H9 (cell line): ENCODE measurements at regions not wholly inside any gene's neighbourhood (a gene's known extent, or its start where the extent isn't known, plus 50 kb on each side); places are given as distances from the start of the nearest gene placed in this dataset.

Experiments used
- DNase-seq: peaks from one replicate; pipeline ENCODE4 v3.0.0-alpha.2; 2017
- H2AFZ ChIP-seq: one replicate; pipeline ENCODE4 v1.6.1; 2013; ENCODE audit warnings: mild to moderate bottlenecking, low read length, control low read depth, moderate library complexity
- H2AK5ac ChIP-seq: 2 replicates; pipeline ENCODE4 v1.6.1; 2013; ENCODE audit warnings: low read length, control low read depth, mixed read lengths; ENCODE audit not compliant: insufficient read length
- H2BK120ac ChIP-seq: one replicate; pipeline ENCODE4 v1.6.1; 2013; ENCODE audit warnings: low read depth, mild to moderate bottlenecking, low read length, control low read depth, inconsistent platforms; ENCODE audit not compliant: poor library complexity, severe bottlenecking
- H2BK12ac ChIP-seq: 2 replicates; pipeline ENCODE4 v1.6.1; 2013; ENCODE audit warnings: low read length, control low read depth, mixed read lengths, low read depth; ENCODE audit not compliant: insufficient read length
- H2BK15ac ChIP-seq: 2 replicates; pipeline ENCODE4 v1.6.1; 2013; ENCODE audit warnings: low read depth, low read length, control low read depth
- H2BK20ac ChIP-seq: one replicate; pipeline ENCODE4 v1.6.1; 2013; ENCODE audit warnings: low read depth, mild to moderate bottlenecking, low read length, control low read depth, inconsistent platforms; ENCODE audit not compliant: poor library complexity, severe bottlenecking
- H2BK5ac ChIP-seq: 2 replicates; pipeline ENCODE4 v1.6.1; 2013; ENCODE audit warnings: low read length, control low read depth, mixed read lengths; ENCODE audit not compliant: insufficient read length
- H3K14ac ChIP-seq: 2 replicates; pipeline ENCODE4 v1.6.1; 2013; ENCODE audit warnings: low read length, control low read depth; ENCODE audit not compliant: insufficient read depth
- H3K18ac ChIP-seq: 2 replicates; pipeline ENCODE4 v1.6.1; 2013; ENCODE audit warnings: low read depth, mild to moderate bottlenecking, mixed read lengths, low read length, control low read depth; ENCODE audit not compliant: insufficient read length
- H3K23ac ChIP-seq: 2 replicates; pipeline ENCODE4 v1.6.1; 2013; ENCODE audit warnings: low read length, control low read depth, mixed read lengths, low read depth; ENCODE audit not compliant: insufficient read length
- H3K23me2 ChIP-seq: 2 replicates; pipeline ENCODE4 v1.6.1; 2013; ENCODE audit warnings: low read depth, mild to moderate bottlenecking, mixed read lengths, low read length, control low read depth; ENCODE audit not compliant: insufficient read length, poor library complexity, severe bottlenecking
- H3K27ac ChIP-seq: 2 replicates; pipeline ENCODE4 v1.5.1; 2013; ENCODE audit warnings: low read length, control low read depth, mixed read lengths, low read depth; ENCODE audit not compliant: insufficient read length
- H3K27me3 ChIP-seq: 2 replicates; pipeline ENCODE4 v1.6.1; 2013; ENCODE audit warnings: low read length, control low read depth, inconsistent platforms; ENCODE audit not compliant: insufficient read depth
- H3K4ac ChIP-seq: 2 replicates; pipeline ENCODE4 v1.6.1; 2013; ENCODE audit warnings: low read depth, mild to moderate bottlenecking, control low read depth, inconsistent platforms, low read length, moderate library complexity
- H3K4me1 ChIP-seq: 2 replicates; pipeline ENCODE4 v1.6.1; 2013; ENCODE audit warnings: low read length, control low read depth, inconsistent platforms; ENCODE audit not compliant: insufficient read depth
- H3K4me2 ChIP-seq: 2 replicates; pipeline ENCODE4 v1.6.1; 2013; ENCODE audit warnings: low read length, control low read depth, mixed read lengths; ENCODE audit not compliant: insufficient read length, insufficient read depth
- H3K56ac ChIP-seq: 2 replicates; pipeline ENCODE4 v1.6.1; 2013; ENCODE audit warnings: low read depth, mild to moderate bottlenecking, mixed read lengths, low read length, control low read depth; ENCODE audit not compliant: insufficient read length
- H3K79me1 ChIP-seq: 2 replicates; pipeline ENCODE4 v1.6.1; 2013; ENCODE audit warnings: low read depth, mild to moderate bottlenecking, moderate library complexity, low read length, control low read depth, inconsistent platforms; ENCODE audit not compliant: insufficient read depth, poor library complexity, severe bottlenecking
- H3K79me2 ChIP-seq: 2 replicates; pipeline ENCODE4 v1.6.1; 2013; ENCODE audit warnings: low read length, control low read depth, inconsistent platforms; ENCODE audit not compliant: insufficient read depth
- H3K9ac ChIP-seq: 2 replicates; pipeline ENCODE4 v1.6.1; 2013; ENCODE audit warnings: low read length, control low read depth, mixed read lengths; ENCODE audit not compliant: insufficient read length; ENCODE audit errors: extremely low read depth
- H3K9me3 ChIP-seq: one replicate; pipeline ENCODE4 v1.6.1; 2013; ENCODE audit warnings: low read depth, low read length, inconsistent platforms; ENCODE audit not compliant: control insufficient read depth
- H3T11ph ChIP-seq: one replicate; pipeline ENCODE4 v1.6.1; 2013; ENCODE audit warnings: mild to moderate bottlenecking, low read length, control low read depth, inconsistent platforms
- H4K20me1 ChIP-seq: one replicate; pipeline ENCODE4 v1.6.1; 2013; ENCODE audit not compliant: control insufficient read depth, insufficient read length, insufficient read depth
- H4K5ac ChIP-seq: 2 replicates; pipeline ENCODE4 v1.6.1; 2013; ENCODE audit warnings: low read depth, mild to moderate bottlenecking, mixed read lengths, low read length, control low read depth; ENCODE audit not compliant: insufficient read length
- H4K8ac ChIP-seq: replicated peaks from 2 replicates; pipeline ENCODE4 v1.6.1; 2013; ENCODE audit warnings: low read length, control low read depth, mixed read lengths, low read depth; ENCODE audit not compliant: insufficient read length
- H4K91ac ChIP-seq: 2 replicates; pipeline ENCODE4 v1.6.1; 2013; ENCODE audit warnings: low read depth, mild to moderate bottlenecking, moderate library complexity, mixed read lengths, low read length, control low read depth; ENCODE audit not compliant: insufficient read length
- H3K27ac Mint-ChIP-seq, 3 experiments: 2 replicates in 2 of 3; 3 replicates in 1 of 3; pipeline ENCODE4 v1.8.0; 2020 to 2021; ENCODE audit warnings: mixed read lengths in 3 of 3, mild to moderate bottlenecking in 1 of 3, moderate library complexity in 1 of 3
- H3K27me3 Mint-ChIP-seq: 2 replicates; pipeline ENCODE4 v1.8.0; 2021; ENCODE audit warnings: low read depth, mild to moderate bottlenecking, moderate library complexity, mixed read lengths
- H3K36me3 Mint-ChIP-seq, 3 experiments: 2 replicates in 2 of 3; 3 replicates in 1 of 3; pipeline ENCODE4 v1.8.0; 2020 to 2021; ENCODE audit warnings: low read depth in 3 of 3, mixed read lengths in 3 of 3; ENCODE audit not compliant: insufficient read depth in 1 of 3
- H3K4me1 Mint-ChIP-seq, 2 experiments: 2 replicates each; pipeline ENCODE4 v1.8.0; 2020; ENCODE audit warnings: mixed read lengths in 2 of 2
- H3K4me3 Mint-ChIP-seq, 2 experiments: 2 replicates in 1 of 2; 3 replicates in 1 of 2; pipeline ENCODE4 v1.8.0; 2020 to 2021; ENCODE audit warnings: mild to moderate bottlenecking in 2 of 2, mixed read lengths in 2 of 2, moderate library complexity in 1 of 2
- H3K9me3 Mint-ChIP-seq, 2 experiments: 2 replicates in 1 of 2; 3 replicates in 1 of 2; pipeline ENCODE4 v1.8.0; 2020; ENCODE audit warnings: mild to moderate bottlenecking in 2 of 2, mixed read lengths in 2 of 2, moderate library complexity in 1 of 2
- CTCF ChIP-seq: fragments of 200-600 bp; sonication (generic); conservative IDR thresholded peaks from 3 replicates; pipeline ENCODE4 v1.8.0; 2021; ENCODE audit warnings: antibody characterized with exemption, mild to moderate bottlenecking
- WGBS: extraction: QIAGEN DNeasy Blood & Tissue Kit; methylation state at CpG from one replicate; pipeline ENCODE4 v1.1.7; 2013; ENCODE audit warnings: missing lambda C conversion rate, low lambda C conversion rate, mixed read lengths; ENCODE audit not compliant: insufficient read length; ENCODE audit errors: extremely low coverage; 5-methylcytosine and 5-hydroxymethylcytosine counted together

GRCh38 chr21:43269440-43269839 lies 100.6 kb downstream of the CRYAA start:
- Histone ChIP-seq H3K18ac (no peak overlapping the region), H3K9me3 (no peaks in the 10 kb centered on the region), H3K9ac (no peak overlapping the region), H3K4ac (no peak overlapping the region), H3K4me1 (no peaks in the 10 kb centered on the region), H4K20me1 (no peaks in the 10 kb centered on the region), H3K56ac (no peak overlapping the region), H3K27me3 (no peaks in the 10 kb centered on the region), H3K79me2 (no peaks in the 10 kb centered on the region), H2AFZ (no peak overlapping the region), H3K79me1 (no peaks in the 10 kb centered on the region), H2BK12ac (no peak overlapping the region), H4K91ac (no peak overlapping the region), H4K8ac (no peak overlapping the region), H4K5ac (no peak overlapping the region), H2BK5ac (no peak overlapping the region), H2BK120ac (no peak overlapping the region), H3K14ac (no peak overlapping the region), H2BK15ac (no peak overlapping the region), H3K23me2 (no peaks in the 10 kb centered on the region), H3T11ph (no peak overlapping the region), H3K4me2 (no peak overlapping the region), H2AK5ac (no peak overlapping the region), H3K23ac (no peak overlapping the region), H2BK20ac (no peak overlapping the region), H3K27ac (no peak overlapping the region)
- H3K27ac Mint-ChIP-seq, result no peak overlapping the region
- peaks cover 0 to 2% of the 10 kb centered on the region in 2 experiments; a peak in 1 of 4 replicates for H3K4me1 Mint-ChIP-seq
- H3K27me3 Mint-ChIP-seq, result peaks cover 3% of the 10 kb centered on the region
- no peaks in the 10 kb centered on the region for H3K36me3 Mint-ChIP-seq
- no CpG with 5 or more reads among the region's 10 CpGs for WGBS
- H3K4me3 Mint-ChIP-seq, result no peak overlapping the region
- peak; percentile 69 for DNase-seq
- peak; percentile 68 for TF ChIP-seq CTCF
- H3K9me3 Mint-ChIP-seq, result no peaks in the 10 kb centered on the region
